ENCODE measurements at regions not wholly inside any gene's neighbourhood (a gene's known extent, or its start where the extent isn't known, plus 50 kb on each side); places are given as distances from the start of the nearest gene placed in this dataset.
"Not testable (repeated sequence)": the region's sequence is repeated elsewhere in the genome, so short reads cannot be mapped to it uniquely, and the experiment has no call there.

DNA sequence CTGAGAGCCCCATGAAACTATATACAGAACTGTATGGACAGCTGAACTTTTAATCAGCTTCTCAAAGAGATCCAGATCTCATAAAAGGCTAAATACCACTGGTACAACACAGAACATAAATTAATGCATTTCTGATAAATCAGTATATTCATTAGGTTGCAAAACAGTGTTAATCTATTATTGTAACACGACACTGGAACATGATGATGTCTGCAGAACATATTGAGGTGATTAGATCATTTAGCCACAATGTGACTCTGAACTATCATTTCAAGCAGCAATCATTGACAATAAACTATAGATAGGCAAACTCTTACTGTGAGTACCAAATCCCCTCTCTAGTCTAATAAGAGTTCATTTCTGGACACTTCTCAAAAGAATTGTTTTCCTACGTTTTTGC is 50.3 kb downstream of the GASK1B start:
- DNase-seq (ENCODE audit: low read depth in 2 of 3, low spot score in 1 of 3), result no peak

DNA sequence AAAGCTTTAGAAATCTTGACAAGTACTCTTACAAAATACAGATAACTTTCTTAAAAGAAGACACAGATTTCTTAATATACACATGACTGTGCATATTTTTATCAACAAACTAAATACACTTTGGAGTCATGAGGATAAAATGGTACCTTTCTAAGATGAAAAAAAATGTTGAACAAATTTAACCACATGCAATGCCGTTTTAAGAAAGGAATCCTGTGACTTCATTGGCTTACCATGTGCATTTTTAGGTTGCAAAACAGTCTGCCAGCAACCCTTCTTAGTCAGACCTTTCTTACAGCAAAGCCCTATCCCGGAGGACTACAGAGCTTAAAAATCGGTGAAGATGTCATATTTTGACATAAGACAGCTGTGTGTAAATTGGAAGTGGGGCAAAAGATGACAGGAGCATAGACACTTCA is 51.7 kb downstream of the GASK1B start:
- DNase-seq (ENCODE audit: low read depth in 2 of 3, low spot score in 1 of 3), result no peak

DNA sequence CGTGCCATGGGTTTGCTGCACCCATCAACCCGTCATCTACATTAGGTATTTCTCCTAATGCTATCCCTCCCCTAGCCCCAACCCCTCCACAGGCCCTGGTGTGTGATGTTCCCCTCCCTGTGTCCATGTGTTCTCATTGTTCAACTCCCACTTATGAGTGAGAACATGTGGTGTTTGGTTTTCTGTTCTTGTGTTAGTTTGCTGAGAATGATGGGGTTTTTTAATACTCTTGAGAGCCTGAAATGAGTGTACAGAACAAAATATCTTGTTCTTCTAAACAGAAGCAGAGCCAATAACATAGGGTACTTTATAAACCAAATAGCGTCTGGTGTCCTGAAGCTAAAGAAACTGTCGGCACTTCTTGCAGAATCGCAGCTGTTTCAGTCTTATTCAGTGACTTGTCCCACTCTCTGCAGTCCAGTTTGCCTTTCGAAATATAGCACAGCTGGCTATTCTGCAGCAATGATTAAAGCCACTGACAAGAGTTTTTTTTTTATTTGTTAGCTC is 52.1 kb downstream of the GASK1B start:
- DNase-seq (ENCODE audit: low read depth in 2 of 3, low spot score in 1 of 3), result not testable (repeated sequence)

DNA sequence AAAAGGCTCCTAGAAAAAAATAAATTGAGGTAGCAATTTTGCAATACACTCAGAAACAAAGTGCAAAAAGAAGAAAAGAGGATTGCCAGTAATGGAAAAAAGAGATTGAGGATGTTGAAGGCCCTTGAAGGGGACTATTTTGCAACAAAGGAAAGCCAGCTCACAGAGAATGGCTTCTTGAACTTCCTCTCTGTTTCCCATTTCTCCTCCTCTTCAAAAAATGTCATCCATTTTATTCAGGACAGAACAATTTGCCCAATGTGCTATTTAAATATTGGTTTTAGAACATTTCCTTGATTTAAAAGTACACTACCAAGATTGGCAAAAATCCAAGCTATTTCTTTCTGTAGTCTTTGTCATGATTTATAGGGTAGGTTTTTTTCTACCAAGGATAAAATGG is 60.2 kb downstream of the GASK1B start:
- DNase-seq (ENCODE audit: low read depth in 2 of 3, low spot score in 1 of 3), result no peak

DNA sequence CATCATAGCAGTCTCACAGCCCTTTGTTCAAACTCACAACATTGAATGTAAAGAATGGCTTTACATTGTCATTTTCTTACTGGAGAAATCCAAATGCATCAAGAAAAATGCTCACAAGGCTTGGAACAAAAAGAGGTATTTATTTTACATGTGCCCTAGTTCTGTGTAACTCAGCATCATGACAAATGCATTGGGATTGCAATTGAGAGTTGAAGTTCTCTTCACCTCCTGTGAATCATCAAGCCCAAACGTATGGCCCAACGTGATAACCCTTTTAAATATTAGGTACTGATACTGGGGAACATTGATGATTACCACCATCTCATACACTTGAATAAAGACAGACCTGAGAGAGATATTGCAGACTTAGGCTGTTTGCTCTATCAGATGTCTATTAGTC is 61.6 kb downstream of the GASK1B start:
- DNase-seq (ENCODE audit: low read depth in 2 of 3, low spot score in 1 of 3), result no peak

DNA sequence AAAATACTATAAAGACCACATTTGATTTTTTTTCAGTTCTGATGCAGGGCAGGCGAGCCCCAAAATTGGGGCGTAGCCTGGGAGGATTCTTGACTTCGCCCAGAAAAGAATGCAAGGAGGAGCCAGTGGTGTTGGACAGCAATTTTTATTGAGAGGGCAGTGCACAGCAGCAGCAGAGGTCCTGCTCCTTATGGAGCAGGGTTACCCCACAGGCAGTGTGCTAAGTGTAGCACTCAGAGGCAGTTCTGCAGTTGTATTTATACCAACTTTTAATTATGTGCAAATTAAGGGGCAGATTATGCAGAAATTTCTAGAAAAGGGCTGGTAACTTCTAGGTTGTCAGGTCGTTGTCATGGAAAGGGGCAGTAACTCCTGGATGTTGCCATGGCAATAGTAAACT is 69.9 kb downstream of the GASK1B start:
- no peak for DNase-seq (ENCODE audit: low read depth in 2 of 3, low spot score in 1 of 3)

DNA sequence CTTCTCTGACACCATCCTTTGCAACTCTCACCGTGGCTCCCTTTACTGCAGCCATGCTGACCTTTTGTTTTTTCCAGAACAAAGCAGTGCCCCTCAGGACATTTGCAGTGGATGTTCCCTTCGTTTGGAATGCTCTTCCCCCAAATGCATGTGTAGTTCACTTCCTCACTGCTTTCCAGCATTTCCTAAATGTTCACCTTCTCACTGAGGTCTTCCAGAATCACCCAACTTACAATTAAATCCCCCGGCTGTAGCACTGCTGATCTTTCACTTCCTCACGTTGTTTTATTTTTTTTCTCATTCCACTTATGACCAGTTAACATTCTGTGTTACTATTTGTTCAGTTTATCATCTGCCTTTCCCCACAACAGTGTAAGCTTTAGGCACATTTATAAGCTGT is 73.1 kb downstream of the GASK1B start:
- DNase-seq (ENCODE audit: low read depth in 2 of 3, low spot score in 1 of 3), result no peak

DNA sequence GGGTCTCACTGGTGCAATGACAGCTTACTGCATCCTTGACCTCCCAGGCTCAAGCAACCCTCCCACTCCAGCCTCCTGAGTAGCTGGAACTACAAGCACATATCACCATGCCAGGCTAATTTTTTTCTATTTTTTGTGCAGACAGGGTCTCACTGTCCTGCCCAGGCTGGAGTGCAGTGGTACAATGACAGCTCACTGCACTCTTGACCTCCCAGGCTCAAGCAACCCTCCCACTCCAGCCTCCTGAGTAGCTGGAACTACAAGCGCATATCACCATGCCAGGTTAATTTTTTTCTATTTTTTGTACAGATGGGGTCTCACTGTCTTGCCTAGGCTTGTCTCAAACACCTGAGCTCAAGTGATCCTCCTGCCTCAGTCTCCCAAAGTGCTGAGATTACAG is 74.0 kb downstream of the GASK1B start:
- DNase-seq (ENCODE audit: low read depth in 2 of 3, low spot score in 1 of 3), result no peak

DNA sequence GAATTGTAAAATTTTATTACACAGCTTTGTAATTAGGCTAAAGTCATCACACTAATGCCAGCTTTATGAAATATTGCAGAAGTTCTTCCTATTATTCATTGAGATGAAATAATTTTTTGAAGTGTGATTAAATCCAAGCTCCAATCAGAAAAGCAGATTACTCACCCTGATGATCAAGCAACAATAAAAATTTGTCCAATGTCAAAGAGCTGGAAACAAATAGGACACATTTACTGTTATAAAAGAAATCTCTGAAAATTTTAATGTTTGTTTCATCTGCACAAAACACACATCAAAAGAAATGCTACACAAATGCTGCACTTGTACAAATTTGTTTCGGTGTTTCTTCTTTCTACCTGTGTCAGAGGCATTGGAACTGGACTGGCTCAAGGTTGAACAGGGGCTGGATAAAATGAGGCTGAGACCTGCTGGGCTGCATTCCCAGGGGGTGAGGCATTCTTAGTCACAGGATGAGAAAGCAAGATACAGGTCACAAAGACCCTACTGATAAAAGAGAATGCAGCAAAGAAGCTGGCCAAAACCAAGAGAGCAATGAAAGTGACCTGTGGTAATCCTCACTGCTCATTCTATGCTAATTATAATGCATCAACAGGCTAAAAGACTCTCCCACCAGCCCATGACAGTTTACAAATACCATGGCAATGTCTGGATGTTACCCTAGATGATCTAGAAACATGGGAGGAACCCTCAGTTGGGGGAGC is 78.3 kb downstream of the GASK1B start:
- DNase-seq (ENCODE audit: low read depth in 2 of 3, low spot score in 1 of 3), result no peak

DNA sequence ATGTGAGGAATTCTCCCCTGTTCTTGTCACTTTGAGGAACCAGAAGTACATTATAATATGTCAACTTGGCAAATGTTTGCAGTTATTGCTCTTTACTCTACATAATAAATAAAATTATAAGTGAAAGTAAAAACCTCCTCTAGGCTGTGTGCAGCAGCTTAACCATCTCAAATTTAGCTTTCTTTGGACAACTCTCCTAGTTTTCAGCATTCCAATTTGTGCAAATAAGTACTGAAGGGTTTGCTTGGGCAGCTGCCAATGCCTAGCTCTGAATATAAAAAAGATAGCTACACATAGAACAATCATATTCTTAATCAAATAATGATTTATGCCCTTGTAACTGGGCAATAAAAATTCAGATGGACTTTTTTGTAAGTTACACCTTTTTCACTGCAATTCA is 82.5 kb downstream of the GASK1B start:
- DNase-seq (ENCODE audit: low read depth in 2 of 3, low spot score in 1 of 3), result no peak

DNA sequence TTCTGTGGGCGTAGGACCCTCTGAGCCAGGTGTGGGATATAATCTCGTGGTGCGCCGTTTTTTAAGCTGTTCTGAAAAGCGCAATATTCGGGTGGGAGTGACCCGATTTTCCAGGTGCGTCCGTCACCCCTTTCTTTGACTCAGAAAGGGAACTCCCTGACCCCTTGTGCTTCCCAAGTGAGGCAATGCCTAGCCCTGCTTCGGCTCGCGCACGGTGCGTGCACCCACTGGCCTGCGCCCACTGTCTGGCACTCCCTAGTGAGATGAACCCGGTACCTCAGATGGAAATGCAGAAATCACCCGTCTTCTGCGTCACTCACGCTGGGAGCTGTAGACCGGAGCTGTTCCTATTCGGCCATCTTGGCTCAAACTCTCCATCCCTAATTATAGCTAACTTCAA is 82.9 kb downstream of the GASK1B start:
- DNase-seq (ENCODE audit: low read depth in 2 of 3, low spot score in 1 of 3), result not testable (repeated sequence)

DNA sequence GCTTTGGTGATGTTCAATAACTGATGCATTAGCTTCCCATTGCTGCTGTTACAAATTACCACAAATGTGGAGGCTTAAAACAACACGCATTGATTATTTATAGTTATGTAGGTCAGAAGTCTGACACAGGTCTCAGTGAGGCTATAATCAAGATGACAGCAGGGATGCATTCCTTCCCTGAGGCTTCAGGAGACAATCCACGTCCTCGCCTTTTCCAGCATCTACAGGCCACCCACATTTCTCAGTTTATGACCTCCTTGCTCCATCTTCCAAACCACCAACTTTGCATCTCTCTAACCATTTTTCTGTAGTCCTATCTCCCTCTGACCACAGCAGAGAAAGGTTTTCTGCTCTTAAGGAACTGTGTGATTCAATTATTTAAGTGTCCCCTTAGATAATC is 92.5 kb downstream of the GASK1B start:
- DNase-seq (ENCODE audit: low read depth in 2 of 3, low spot score in 1 of 3), result no peak

DNA sequence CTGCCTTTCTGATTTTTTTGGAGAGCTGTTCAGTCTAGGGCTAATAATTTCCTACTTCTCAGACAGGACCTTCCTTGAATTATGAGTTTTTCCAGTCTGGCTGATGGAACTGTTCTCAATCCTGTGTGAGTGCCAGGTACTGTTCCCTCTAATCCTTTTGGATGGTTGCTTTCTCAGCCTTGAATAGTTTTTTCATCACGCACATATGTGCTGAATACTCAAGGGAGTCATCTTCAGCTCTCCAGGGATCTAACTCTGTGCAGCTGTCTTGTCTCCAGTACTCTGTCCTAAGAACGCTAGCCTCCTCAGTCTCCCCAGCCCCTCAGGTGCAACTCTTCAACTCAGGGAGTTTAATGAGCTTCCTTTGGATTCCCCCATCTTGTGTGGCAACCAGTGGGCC is 93.2 kb downstream of the GASK1B start:
- DNase-seq (ENCODE audit: low read depth in 2 of 3, low spot score in 1 of 3), result no peak

DNA sequence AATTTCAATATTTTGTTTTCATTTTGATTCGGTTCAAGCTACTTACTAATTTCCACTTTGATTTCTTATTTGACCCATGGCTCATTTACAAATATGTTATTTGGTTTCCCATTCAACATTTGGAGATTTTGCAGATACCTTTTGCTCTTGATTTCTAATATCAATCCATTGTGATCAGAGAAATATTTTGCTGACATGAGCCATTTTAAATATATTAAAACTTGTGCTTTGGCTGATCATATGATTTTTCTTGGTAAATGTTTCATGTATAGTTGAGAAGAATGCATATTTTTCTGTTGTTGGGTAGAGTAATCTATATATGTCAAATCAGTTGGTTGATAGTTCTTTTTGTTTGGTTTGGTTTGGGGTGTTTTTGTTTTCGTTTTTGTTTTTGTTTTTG is 95.0 kb downstream of the GASK1B start:
- DNase-seq (ENCODE audit: low read depth in 2 of 3, low spot score in 1 of 3), result no peak

DNA sequence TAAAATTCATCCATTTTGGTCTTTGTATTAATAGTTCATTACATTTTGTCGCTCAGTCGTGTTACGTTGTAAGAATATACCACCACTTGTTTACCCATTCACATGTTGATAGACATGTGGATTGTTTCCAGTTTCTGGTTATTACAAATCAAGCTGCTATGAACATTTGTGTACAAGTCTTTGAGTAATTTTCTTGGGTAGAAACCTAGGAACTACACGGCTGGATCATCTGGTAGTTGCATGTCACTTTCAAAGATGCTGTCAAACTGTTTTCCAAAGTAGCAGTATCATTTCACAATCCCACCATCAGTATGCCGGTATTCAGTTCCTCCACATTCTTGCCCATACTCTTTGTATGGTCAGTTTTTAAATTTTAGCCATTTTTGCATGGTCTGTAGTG is 98.0 kb downstream of the GASK1B start:
- no peak for DNase-seq (ENCODE audit: low read depth in 2 of 3, low spot score in 1 of 3)

DNA sequence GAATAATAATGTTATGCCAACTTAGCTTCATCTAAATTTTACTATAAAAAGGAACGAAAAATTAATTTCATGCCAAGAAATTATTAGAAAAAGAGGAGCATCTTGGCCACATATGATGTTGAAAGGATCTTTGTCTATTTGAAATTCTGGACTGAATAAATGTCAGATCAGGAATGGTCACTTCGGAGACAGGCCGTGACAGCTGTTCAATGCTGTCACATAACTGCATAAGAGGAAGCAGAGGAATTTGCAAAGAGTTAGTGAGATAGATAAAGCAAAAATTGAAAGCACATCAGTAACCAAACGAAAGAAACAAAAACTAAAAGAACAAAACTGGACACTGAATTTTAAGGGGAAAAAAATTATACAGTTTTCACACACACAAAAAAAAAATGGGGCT is 100.9 kb downstream of the GASK1B start:
- DNase-seq (ENCODE audit: low read depth in 2 of 3, low spot score in 1 of 3), result no peak

DNA sequence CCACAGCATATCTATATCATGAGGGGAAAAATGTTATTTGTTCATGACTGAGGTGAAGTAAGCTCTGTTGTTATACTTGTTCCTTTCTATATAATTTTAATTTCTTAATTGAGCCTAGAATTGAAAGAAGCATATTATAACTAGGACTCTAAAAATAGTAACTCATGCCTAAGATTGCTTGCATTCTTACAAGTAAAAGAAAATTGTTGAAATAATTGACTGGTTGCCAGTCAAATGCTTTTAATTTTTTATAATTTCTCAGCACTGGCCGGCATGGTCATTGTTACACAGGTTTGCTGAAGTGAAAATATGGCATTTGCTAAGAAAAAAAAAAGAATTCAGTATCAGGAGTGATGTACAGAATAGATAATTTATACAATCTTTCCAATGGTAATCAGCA is 104.8 kb downstream of the GASK1B start:
- DNase-seq (ENCODE audit: low read depth in 2 of 3, low spot score in 1 of 3), result no peak

DNA sequence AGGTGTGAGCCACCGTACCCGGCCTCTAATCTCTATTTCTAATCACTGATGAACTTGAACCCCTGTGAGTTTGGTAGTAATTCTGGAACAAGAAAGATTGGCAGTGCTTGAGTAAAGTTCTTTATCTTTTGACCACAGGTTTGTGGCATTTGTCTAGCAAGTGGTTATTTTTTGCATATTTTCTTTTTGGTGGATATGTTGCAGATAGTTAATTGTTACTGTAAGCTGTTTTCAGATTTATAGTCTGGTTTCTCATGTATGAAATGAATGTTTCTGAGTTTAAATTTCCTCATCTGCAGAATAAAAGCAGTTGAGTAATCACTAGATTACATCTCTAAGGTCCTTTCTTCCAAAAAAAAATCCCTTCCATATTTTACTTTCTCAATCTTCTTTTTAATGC is 105.2 kb downstream of the GASK1B start:
- no peak for DNase-seq (ENCODE audit: low read depth in 2 of 3, low spot score in 1 of 3)

DNA sequence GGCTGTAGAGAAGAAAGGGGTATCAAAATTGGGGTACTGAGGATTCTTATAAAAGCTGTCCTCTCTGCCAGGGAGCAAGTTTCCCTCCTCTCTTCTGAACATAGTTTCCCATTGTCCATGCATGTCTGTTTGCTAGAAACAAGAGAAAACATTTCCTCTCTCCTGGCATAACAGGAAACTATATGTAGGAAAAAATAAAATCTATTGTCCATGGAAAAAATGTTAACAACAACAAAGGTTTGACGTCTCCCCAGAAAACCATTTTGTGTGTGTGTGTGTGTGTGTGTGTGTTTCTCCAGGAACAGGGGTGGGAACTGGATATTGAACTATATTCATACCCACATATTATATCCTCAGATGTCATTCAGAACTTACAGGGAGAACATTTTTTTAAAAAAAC is 107.2 kb downstream of the GASK1B start:
- no peak for DNase-seq (ENCODE audit: low read depth in 2 of 3, low spot score in 1 of 3)

DNA sequence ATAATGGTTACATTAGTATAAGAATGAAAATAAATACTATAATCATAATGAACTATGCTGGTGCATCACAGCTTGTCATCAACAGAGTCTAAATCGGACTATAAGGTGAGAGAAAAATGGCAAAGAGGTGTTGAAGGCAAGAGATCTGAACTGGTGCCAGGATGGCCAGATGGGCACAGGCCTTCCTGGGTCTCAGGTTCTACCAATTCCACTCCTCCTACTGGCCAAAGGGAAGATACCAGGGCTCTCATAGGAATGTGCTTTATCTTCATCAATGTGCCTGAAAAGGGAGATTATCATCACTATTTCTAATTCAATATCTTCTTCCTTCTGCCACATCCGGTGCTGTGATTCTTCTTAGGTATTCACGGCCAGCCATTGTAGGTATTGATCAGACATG is 107.6 kb downstream of the GASK1B start:
- DNase-seq (ENCODE audit: low read depth in 2 of 3, low spot score in 1 of 3), result no peak

DNA sequence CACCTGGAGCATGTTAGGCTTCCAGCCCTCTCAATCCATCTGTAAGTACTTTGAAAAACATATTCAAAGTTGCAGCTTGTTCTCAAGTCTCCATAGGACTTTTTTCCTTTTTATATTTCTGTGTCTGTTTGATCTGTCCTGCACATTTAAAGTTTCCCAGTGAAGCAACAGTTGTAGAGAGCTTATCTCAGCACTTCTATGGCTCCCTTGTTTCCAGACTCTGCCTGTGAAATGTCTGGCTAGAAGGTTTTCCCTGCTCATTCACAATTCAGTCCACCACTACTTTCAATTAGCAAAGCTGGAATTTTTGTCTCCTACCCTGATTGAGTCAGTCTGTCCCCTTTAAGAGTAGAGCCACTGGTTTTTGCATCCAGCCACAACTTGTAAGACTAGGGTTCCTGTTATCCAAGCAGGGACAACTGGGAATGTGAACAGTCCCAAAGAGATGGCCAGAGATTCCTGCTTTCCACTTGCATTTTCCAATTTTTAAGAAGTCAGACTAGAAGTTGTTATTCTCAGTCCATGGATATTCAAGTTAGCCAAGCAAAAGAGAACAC is 116.1 kb downstream of the GASK1B start:
- no peak for DNase-seq (ENCODE audit: low read depth in 2 of 3, low spot score in 1 of 3)

DNA sequence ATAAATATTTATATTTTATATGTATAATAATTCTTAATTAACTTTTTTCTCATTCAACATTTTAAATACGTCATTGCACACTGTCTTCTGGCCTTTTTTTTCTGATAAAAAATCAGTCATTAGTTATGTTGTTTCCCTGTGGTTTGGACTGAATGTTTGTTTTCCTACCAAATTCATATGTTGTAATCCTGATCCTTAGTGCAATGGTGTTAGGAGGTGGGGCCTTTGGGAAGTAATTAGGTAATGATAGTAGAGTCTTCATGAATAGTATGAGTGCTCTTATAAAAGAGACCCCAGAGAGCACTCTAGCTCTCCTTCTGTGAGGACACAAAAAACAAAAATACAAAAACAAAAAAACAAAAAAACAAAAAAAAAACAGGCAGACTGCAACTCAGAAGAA is 117.2 kb downstream of the GASK1B start:
- DNase-seq (ENCODE audit: low read depth in 2 of 3, low spot score in 1 of 3), result no peak

DNA sequence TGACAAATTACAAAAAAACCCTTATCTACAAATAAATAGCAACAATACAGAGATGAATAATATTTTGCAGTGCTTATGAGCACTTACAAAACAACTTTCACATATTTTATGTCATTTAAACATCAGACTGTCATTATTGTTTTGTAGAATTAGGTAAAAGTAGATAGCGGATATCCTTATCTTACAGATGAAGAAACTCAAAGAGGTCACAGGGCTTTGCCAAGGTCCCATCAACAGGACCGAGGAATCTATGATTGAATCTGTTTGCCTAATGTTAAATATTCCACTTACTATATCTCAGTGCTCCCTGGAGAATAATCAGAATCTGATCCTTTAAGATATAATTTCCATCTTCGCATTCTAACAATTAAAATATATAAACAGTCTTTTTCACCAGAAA is 119.0 kb downstream of the GASK1B start:
- no peak for DNase-seq (ENCODE audit: low read depth in 2 of 3, low spot score in 1 of 3)

Data from stimulated activated CD4-positive, alpha-beta T cell treated with anti-CD3 and anti-CD28 coated beads, Interleukin-12 subunit alpha, Interleukin-12 subunit beta, amount 100 ng/mL, for 48 hours (primary cell).